ENCODE measurements at regions not wholly inside any gene's neighbourhood (a gene's known extent, or its start where the extent isn't known, plus 50 kb on each side); places are given as distances from the start of the nearest gene placed in this dataset.
"Not testable (repeated sequence)": the region's sequence is repeated elsewhere in the genome, so short reads cannot be mapped to it uniquely, and the experiment has no call there.

GRCh38 chr6:76562371-76562770, 489.9 kb upstream of the IMPG1 start:
- no CpG with 5 or more reads among the region's 4 CpGs for WGBS (ENCODE audit: insufficient coverage)
- not testable (repeated sequence) for H3K27ac ChIP-seq (ENCODE audit: low read depth, low read length); DNase-seq (ENCODE audit: low read depth in 4 of 6, low spot score in 6 of 6); H3K4me3 ChIP-seq (ENCODE audit: low read depth, low read length); H3K27me3 ChIP-seq (ENCODE audit: control insufficient read depth, insufficient read depth, low read length); H3K36me3 ChIP-seq (ENCODE audit: control insufficient read depth, insufficient read depth, low read length); H3K9me3 ChIP-seq (ENCODE audit: control insufficient read depth, insufficient read depth, low read length); H3K4me1 ChIP-seq (ENCODE audit: control insufficient read depth, insufficient read depth, low read length)

- DNase-seq (ENCODE audit: low read depth in 4 of 6, low spot score in 6 of 6); H3K4me1 ChIP-seq (ENCODE audit: control insufficient read depth, insufficient read depth, low read length); H3K9me3 ChIP-seq (ENCODE audit: control insufficient read depth, insufficient read depth, low read length); H3K27ac ChIP-seq (ENCODE audit: low read depth, low read length); H3K4me3 ChIP-seq (ENCODE audit: low read depth, low read length); H3K36me3 ChIP-seq (ENCODE audit: control insufficient read depth, insufficient read depth, low read length); H3K27me3 ChIP-seq (ENCODE audit: control insufficient read depth, insufficient read depth, low read length): not testable (repeated sequence)
- 63% methylated on average over 2 of the region's 9 CpGs for WGBS (ENCODE audit: insufficient coverage)
Observed at GRCh38 chr6:76560851-76561755, 488.6 kb upstream of the IMPG1 start.

GRCh38 chr6:76553256-76553655, 480.8 kb upstream of the IMPG1 start:
- Histone ChIP-seq H3K27me3 (ENCODE audit: control insufficient read depth, insufficient read depth, low read length) (no peaks in the 10 kb centered on the region), H3K4me1 (ENCODE audit: control insufficient read depth, insufficient read depth, low read length) (no peaks in the 10 kb centered on the region), H3K4me3 (ENCODE audit: low read depth, low read length) (no peak overlapping the region), H3K9me3 (ENCODE audit: control insufficient read depth, insufficient read depth, low read length) (no peaks in the 10 kb centered on the region), H3K27ac (ENCODE audit: low read depth, low read length) (no peak overlapping the region), H3K36me3 (ENCODE audit: control insufficient read depth, insufficient read depth, low read length) (no peaks in the 10 kb centered on the region)
- no peak for DNase-seq (ENCODE audit: low read depth in 4 of 6, low spot score in 6 of 6)

- no peak overlapping the region for H3K4me3 ChIP-seq (ENCODE audit: low read depth, low read length)
- no CpG with 5 or more reads among the region's 4 CpGs for WGBS (ENCODE audit: insufficient coverage)
- no peaks in the 10 kb centered on the region for H3K27me3 ChIP-seq (ENCODE audit: control insufficient read depth, insufficient read depth, low read length)
- H3K27ac ChIP-seq (ENCODE audit: low read depth, low read length), result no peak overlapping the region
- DNase-seq (ENCODE audit: low read depth in 4 of 6, low spot score in 6 of 6), result no peak
- no peaks in the 10 kb centered on the region for H3K9me3 ChIP-seq (ENCODE audit: control insufficient read depth, insufficient read depth, low read length)
- no peaks in the 10 kb centered on the region for H3K4me1 ChIP-seq (ENCODE audit: control insufficient read depth, insufficient read depth, low read length)
- H3K36me3 ChIP-seq (ENCODE audit: control insufficient read depth, insufficient read depth, low read length), result no peaks in the 10 kb centered on the region
Observed at GRCh38 chr6:76552268-76552667, 479.8 kb upstream of the IMPG1 start.

GRCh38 chr6:76533661-76534060, 461.2 kb upstream of the IMPG1 start:
- Histone ChIP-seq H3K9me3 (ENCODE audit: control insufficient read depth, insufficient read depth, low read length) (peaks cover 3% of the 10 kb centered on the region), H3K27ac (ENCODE audit: low read depth, low read length) (no peak overlapping the region), H3K4me3 (ENCODE audit: low read depth, low read length) (no peak overlapping the region), H3K27me3 (ENCODE audit: control insufficient read depth, insufficient read depth, low read length) (no peaks in the 10 kb centered on the region), H3K36me3 (ENCODE audit: control insufficient read depth, insufficient read depth, low read length) (no peaks in the 10 kb centered on the region), H3K4me1 (ENCODE audit: control insufficient read depth, insufficient read depth, low read length) (no peaks in the 10 kb centered on the region)
- WGBS (ENCODE audit: insufficient coverage), result 95% methylated on average over 3 of the region's 4 CpGs
- DNase-seq (ENCODE audit: low read depth in 4 of 6, low spot score in 6 of 6), result no peak

GRCh38 chr6:76532647-76533046, 460.2 kb upstream of the IMPG1 start:
- DNase-seq (ENCODE audit: low read depth in 4 of 6, low spot score in 6 of 6), result no peak
- Histone ChIP-seq H3K36me3 (ENCODE audit: control insufficient read depth, insufficient read depth, low read length) (no peaks in the 10 kb centered on the region), H3K9me3 (ENCODE audit: control insufficient read depth, insufficient read depth, low read length) (peaks cover 3% of the 10 kb centered on the region), H3K4me3 (ENCODE audit: low read depth, low read length) (no peak overlapping the region), H3K27ac (ENCODE audit: low read depth, low read length) (no peak overlapping the region), H3K4me1 (ENCODE audit: control insufficient read depth, insufficient read depth, low read length) (no peaks in the 10 kb centered on the region), H3K27me3 (ENCODE audit: control insufficient read depth, insufficient read depth, low read length) (no peaks in the 10 kb centered on the region)
- WGBS (ENCODE audit: insufficient coverage), result 91% methylated on average over 2 of the region's 2 CpGs

- H3K9me3 ChIP-seq (ENCODE audit: control insufficient read depth, insufficient read depth, low read length), result no peaks in the 10 kb centered on the region
- no peaks in the 10 kb centered on the region for H3K27me3 ChIP-seq (ENCODE audit: control insufficient read depth, insufficient read depth, low read length)
- no peak overlapping the region for H3K4me3 ChIP-seq (ENCODE audit: low read depth, low read length)
- H3K36me3 ChIP-seq (ENCODE audit: control insufficient read depth, insufficient read depth, low read length), result no peaks in the 10 kb centered on the region
- H3K27ac ChIP-seq (ENCODE audit: low read depth, low read length), result no peak overlapping the region
- H3K4me1 ChIP-seq (ENCODE audit: control insufficient read depth, insufficient read depth, low read length), result no peaks in the 10 kb centered on the region
- no peak for DNase-seq (ENCODE audit: low read depth in 4 of 6, low spot score in 6 of 6)
Observed at GRCh38 chr6:76518443-76518842, 446.0 kb upstream of the IMPG1 start.

GRCh38 chr6:76516924-76517323, 444.5 kb upstream of the IMPG1 start:
- Histone ChIP-seq H3K27ac (ENCODE audit: low read depth, low read length) (no peak overlapping the region), H3K4me1 (ENCODE audit: control insufficient read depth, insufficient read depth, low read length) (no peaks in the 10 kb centered on the region), H3K36me3 (ENCODE audit: control insufficient read depth, insufficient read depth, low read length) (no peaks in the 10 kb centered on the region), H3K9me3 (ENCODE audit: control insufficient read depth, insufficient read depth, low read length) (no peaks in the 10 kb centered on the region), H3K27me3 (ENCODE audit: control insufficient read depth, insufficient read depth, low read length) (no peaks in the 10 kb centered on the region), H3K4me3 (ENCODE audit: low read depth, low read length) (no peak overlapping the region)
- no peak for DNase-seq (ENCODE audit: low read depth in 4 of 6, low spot score in 6 of 6)
- 100% methylated on average over 1 of the region's 4 CpGs for WGBS (ENCODE audit: insufficient coverage)

GRCh38 chr6:76510489-76510888, 438.0 kb upstream of the IMPG1 start:
- peak in 5 of 6 donors; percentile 5 to 63 (median 28) for DNase-seq (ENCODE audit: low read depth in 4 of 6, low spot score in 6 of 6)
- Histone ChIP-seq H3K4me1 (ENCODE audit: control insufficient read depth, insufficient read depth, low read length) (no peaks in the 10 kb centered on the region), H3K9me3 (ENCODE audit: control insufficient read depth, insufficient read depth, low read length) (no peaks in the 10 kb centered on the region), H3K27ac (ENCODE audit: low read depth, low read length) (no peak overlapping the region), H3K4me3 (ENCODE audit: low read depth, low read length) (no peak overlapping the region), H3K36me3 (ENCODE audit: control insufficient read depth, insufficient read depth, low read length) (no peaks in the 10 kb centered on the region), H3K27me3 (ENCODE audit: control insufficient read depth, insufficient read depth, low read length) (no peaks in the 10 kb centered on the region)

- no peak for DNase-seq (ENCODE audit: low read depth in 4 of 6, low spot score in 6 of 6)
- no peaks in the 10 kb centered on the region for H3K4me1 ChIP-seq (ENCODE audit: control insufficient read depth, insufficient read depth, low read length)
- no peaks in the 10 kb centered on the region for H3K36me3 ChIP-seq (ENCODE audit: control insufficient read depth, insufficient read depth, low read length)
- no CpG with 5 or more reads among the region's 2 CpGs for WGBS (ENCODE audit: insufficient coverage)
- no peak overlapping the region for H3K4me3 ChIP-seq (ENCODE audit: low read depth, low read length)
- H3K9me3 ChIP-seq (ENCODE audit: control insufficient read depth, insufficient read depth, low read length), result no peaks in the 10 kb centered on the region
- no peaks in the 10 kb centered on the region for H3K27me3 ChIP-seq (ENCODE audit: control insufficient read depth, insufficient read depth, low read length)
- no peak overlapping the region for H3K27ac ChIP-seq (ENCODE audit: low read depth, low read length)
Observed at GRCh38 chr6:76509397-76509796, 436.9 kb upstream of the IMPG1 start.

Data from spinal cord (tissue), 9 donors.